Naive thymus-derived CD8-positive, alpha-beta T cell (primary cell): ENCODE measurements at regions not wholly inside any gene's neighbourhood (a gene's known extent, or its start where the extent isn't known, plus 50 kb on each side); places are given as distances from the start of the nearest gene placed in this dataset.

Experiments
- ATAC-seq, 2 donors: fragments of 150-1000 bp; cut with Tn5 transposase in 1 of 2; sonication (Bioruptor Pico), chemical (Tn5 transposase) in 1 of 2; 1 replicate in 1 of 2; 2 replicates in 1 of 2; pipeline ENCODE4 v1.10.0; 2021; ENCODE audit warnings: mild to moderate bottlenecking in 2 of 2, moderate library complexity in 2 of 2
- POLR2A ChIA-PET: fragments of 350-600 bp; sonication (Branson Sonifier 250); formaldehyde crosslinking; loops from one replicate; lab custom pipeline; 2021; ENCODE audit warnings: antibody characterized with exemption; lab: Charles Lee
- DNase-seq, 10 donors: peaks; one replicate each; pipeline versions ENCODE4 v3.0.0 to v3.0.0-alpha.2; 2020 to 2022
- H3K27ac Mint-ChIP-seq, 10 donors: one replicate each; pipeline ENCODE4 v1.8.0; 2020 to 2022; ENCODE audit warnings: mild to moderate bottlenecking in 10 of 10, mixed read lengths in 10 of 10, moderate library complexity in 4 of 10, inconsistent platforms in 1 of 10
- H3K27me3 Mint-ChIP-seq, 5 donors: one replicate each; pipeline ENCODE4 v1.8.0; 2021 to 2022; ENCODE audit warnings: mixed read lengths in 5 of 5
- H3K36me3 Mint-ChIP-seq, 3 donors: one replicate each; pipeline ENCODE4 v1.8.0; 2020 to 2022; ENCODE audit warnings: mixed read lengths in 3 of 3, mild to moderate bottlenecking in 2 of 3, inconsistent platforms in 1 of 3
- H3K4me1 Mint-ChIP-seq, 4 donors: one replicate each; pipeline ENCODE4 v1.8.0; 2021 to 2022; ENCODE audit warnings: mixed read lengths in 4 of 4
- H3K4me3 Mint-ChIP-seq, 10 donors: one replicate each; pipeline ENCODE4 v1.8.0; 2020 to 2022; ENCODE audit warnings: mild to moderate bottlenecking in 10 of 10, mixed read lengths in 10 of 10, moderate library complexity in 6 of 10, inconsistent platforms in 1 of 10
- H3K9me3 Mint-ChIP-seq, 9 donors: one replicate each; pipeline ENCODE4 v1.8.0; 2020 to 2022; ENCODE audit warnings: mixed read lengths in 9 of 9, mild to moderate bottlenecking in 3 of 9, inconsistent platforms in 1 of 9, moderate library complexity in 1 of 9

- H3K27me3 Mint-ChIP-seq, result peaks cover 0 to 26% (median 6%) of the 10 kb centered on the region in 5 donors
- POLR2A ChIA-PET, result no interaction called here
- H3K36me3 Mint-ChIP-seq, result no peaks in the 10 kb centered on the region
- ATAC-seq (no peak), DNase-seq (no peak)
- no peak overlapping the region for H3K4me3 Mint-ChIP-seq
- peaks cover 0 to 21% (median 3%) of the 10 kb centered on the region in 9 donors for H3K9me3 Mint-ChIP-seq
- no peaks in the 10 kb centered on the region for H3K4me1 Mint-ChIP-seq
- H3K27ac Mint-ChIP-seq, result no peak overlapping the region
Observed at GRCh38 chr3:135362889-135363288, 567.8 kb downstream of the EPHB1 start.

DNA sequence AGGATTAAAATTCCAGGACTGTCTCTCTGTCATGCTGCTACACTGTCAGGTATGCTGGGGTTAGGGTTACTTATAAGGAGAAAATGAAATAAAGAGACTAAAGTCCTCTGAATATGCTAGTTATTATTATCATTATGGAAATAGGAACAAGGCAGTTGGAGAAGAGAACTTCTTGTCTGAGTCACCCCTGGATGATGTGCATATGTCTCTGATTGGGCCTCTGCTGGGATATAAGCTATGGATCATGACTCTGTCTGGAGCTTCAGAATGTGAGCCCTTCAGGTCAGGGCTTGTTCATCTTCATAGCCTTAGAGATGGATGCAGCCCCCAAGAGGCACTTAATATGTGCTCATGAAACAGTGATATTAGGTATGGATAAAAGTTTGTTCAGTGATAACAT lies 569.6 kb downstream of the EPHB1 start:
- no peaks in the 10 kb centered on the region for H3K4me1 Mint-ChIP-seq
- no peak overlapping the region for H3K27ac Mint-ChIP-seq
- H3K4me3 Mint-ChIP-seq, result no peak overlapping the region
- ATAC-seq (no peak), DNase-seq (no peak)
- H3K9me3 Mint-ChIP-seq, result peaks cover 0 to 21% (median 3%) of the 10 kb centered on the region in 9 donors
- peaks cover 0 to 26% (median 6%) of the 10 kb centered on the region in 5 donors for H3K27me3 Mint-ChIP-seq
- H3K36me3 Mint-ChIP-seq, result no peaks in the 10 kb centered on the region
- POLR2A ChIA-PET, result no interaction called here

DNA sequence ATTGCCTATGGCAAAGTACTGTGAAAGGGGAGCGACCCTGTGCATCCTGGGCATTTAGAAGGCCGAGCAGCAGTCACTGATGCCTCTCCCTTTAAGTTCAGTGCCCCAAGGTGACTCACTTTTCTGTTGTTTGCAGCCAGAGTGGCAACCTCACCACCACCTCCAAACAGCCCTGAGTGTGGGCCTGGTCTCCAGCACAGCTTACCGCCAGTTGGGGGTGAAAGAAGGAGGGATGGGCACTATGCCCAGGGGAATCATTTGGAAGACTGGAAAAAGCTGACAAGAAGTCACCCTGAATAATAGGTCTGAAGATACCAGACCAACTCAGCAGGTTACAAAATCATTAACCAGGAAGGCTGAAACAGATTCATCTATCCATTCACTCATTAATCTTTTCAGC lies 571.8 kb downstream of the EPHB1 start:
- peaks cover 0 to 13% (median 6%) of the 10 kb centered on the region in 5 donors for H3K27me3 Mint-ChIP-seq
- POLR2A ChIA-PET, result no interaction called here
- H3K4me3 Mint-ChIP-seq, result no peak overlapping the region
- no peaks in the 10 kb centered on the region for H3K36me3 Mint-ChIP-seq
- peaks cover 0 to 21% (median 2%) of the 10 kb centered on the region in 9 donors for H3K9me3 Mint-ChIP-seq
- no peak overlapping the region for H3K27ac Mint-ChIP-seq
- H3K4me1 Mint-ChIP-seq, result no peaks in the 10 kb centered on the region
- no peak for DNase-seq
- ATAC-seq, result no peak

DNA sequence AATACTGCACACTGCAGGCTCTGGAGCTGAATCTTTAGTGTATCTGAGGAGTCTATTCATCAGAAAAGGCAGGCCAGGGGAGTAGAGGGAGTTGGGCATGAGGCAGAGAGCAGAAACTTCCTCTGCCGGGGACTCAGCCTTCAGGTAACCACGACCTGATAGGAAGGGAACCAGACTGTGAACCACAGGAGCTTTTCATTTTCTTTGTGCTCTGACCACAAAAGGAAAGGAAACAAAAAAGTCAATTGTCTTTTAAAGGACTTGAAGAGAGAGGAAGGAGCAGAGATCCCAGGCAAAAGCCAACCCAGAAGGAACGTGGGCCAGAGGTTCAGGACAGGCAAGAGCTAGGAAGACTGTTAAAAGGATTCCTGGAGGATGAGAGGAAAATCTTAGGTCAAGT lies 573.3 kb downstream of the EPHB1 start:
- no peaks in the 10 kb centered on the region for H3K36me3 Mint-ChIP-seq
- POLR2A ChIA-PET, result no interaction called here
- peaks cover 0 to 18% (median 2%) of the 10 kb centered on the region in 9 donors for H3K9me3 Mint-ChIP-seq
- no peaks in the 10 kb centered on the region for H3K4me1 Mint-ChIP-seq
- no peak for ATAC-seq
- H3K27me3 Mint-ChIP-seq, result peaks cover 0 to 8% (median 5%) of the 10 kb centered on the region in 5 donors
- H3K27ac Mint-ChIP-seq, result no peak overlapping the region
- H3K4me3 Mint-ChIP-seq, result no peak overlapping the region
- DNase-seq, result no peak

- Mint-ChIP-seq H3K36me3 (no peaks in the 10 kb centered on the region), H3K9me3 (peaks cover 0 to 14% (median 2%) of the 10 kb centered on the region in 9 donors), H3K27me3 (peaks cover 0 to 4% (median 3%) of the 10 kb centered on the region in 5 donors), H3K4me3 (no peak overlapping the region), H3K27ac (no peak overlapping the region), H3K4me1 (no peaks in the 10 kb centered on the region)
- POLR2A ChIA-PET, result no interaction called here
- no peak for DNase-seq
- no peak for ATAC-seq
Observed at GRCh38 chr3:135368781-135369180, 573.7 kb downstream of the EPHB1 start.

- POLR2A ChIA-PET, result no interaction called here
- ATAC-seq, result no peak
- no peaks in the 10 kb centered on the region for H3K4me1 Mint-ChIP-seq
Observed at GRCh38 chr3:135374571-135374970, 579.5 kb downstream of the EPHB1 start.

DNA sequence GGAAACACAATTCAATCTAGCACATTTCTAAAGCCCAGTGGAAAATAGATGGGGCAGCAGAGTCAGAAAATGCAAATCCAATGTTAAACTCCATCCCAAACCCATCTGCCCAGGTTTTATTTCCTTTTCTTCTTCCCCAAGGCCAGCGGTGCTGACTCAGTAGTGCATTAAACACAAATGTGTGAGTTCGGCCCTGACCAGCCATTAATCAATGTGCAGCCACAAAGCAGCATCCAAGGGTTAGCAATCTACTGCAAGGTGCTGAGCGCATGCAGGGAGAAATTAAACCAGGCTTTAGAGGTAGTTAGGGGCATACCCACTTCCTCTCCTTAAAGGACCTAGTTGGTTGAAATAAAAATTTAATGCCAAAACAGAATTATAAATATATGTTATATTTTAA lies 583.3 kb upstream of the PPP2R3A start:
- Mint-ChIP-seq H3K36me3 (no peaks in the 10 kb centered on the region), H3K27me3 (peaks cover 0 to 23% (median 0%) of the 10 kb centered on the region in 5 donors), H3K4me3 (no peak overlapping the region), H3K27ac (no peak overlapping the region), H3K9me3 (peaks cover 0 to 14% (median 2%) of the 10 kb centered on the region in 9 donors), H3K4me1 (no peaks in the 10 kb centered on the region)
- DNase-seq (no peak), ATAC-seq (no peak)
- POLR2A ChIA-PET, result no interaction called here

More at GRCh38 chr3:135374571-135374970, 579.5 kb downstream of the EPHB1 start:
- Mint-ChIP-seq H3K9me3 (peaks cover 0 to 20% (median 4%) of the 10 kb centered on the region in 9 donors), H3K4me3 (no peak overlapping the region), H3K27ac (no peak overlapping the region), H3K36me3 (no peaks in the 10 kb centered on the region), H3K27me3 (peaks cover 0 to 5% (median 0%) of the 10 kb centered on the region in 5 donors)
- no peak for DNase-seq

GRCh38 chr3:135382621-135383020 lies 582.9 kb upstream of the PPP2R3A start:
- POLR2A ChIA-PET, result no interaction called here
- peaks cover 0 to 23% (median 0%) of the 10 kb centered on the region in 5 donors for H3K27me3 Mint-ChIP-seq
- no peaks in the 10 kb centered on the region for H3K4me1 Mint-ChIP-seq
- H3K4me3 Mint-ChIP-seq, result no peak overlapping the region
- no peak for DNase-seq
- H3K27ac Mint-ChIP-seq, result no peak overlapping the region
- no peak for ATAC-seq
- no peaks in the 10 kb centered on the region for H3K36me3 Mint-ChIP-seq
- peaks cover 0 to 14% (median 2%) of the 10 kb centered on the region in 9 donors for H3K9me3 Mint-ChIP-seq

- Mint-ChIP-seq H3K27ac (no peak overlapping the region), H3K9me3 (peaks cover 0 to 14% (median 3%) of the 10 kb centered on the region in 9 donors), H3K36me3 (no peaks in the 10 kb centered on the region), H3K4me1 (no peaks in the 10 kb centered on the region), H3K4me3 (no peak overlapping the region), H3K27me3 (peaks cover 0 to 23% (median 0%) of the 10 kb centered on the region in 5 donors)
- no peak for ATAC-seq
- POLR2A ChIA-PET, result no interaction called here
- no peak for DNase-seq
Observed at GRCh38 chr3:135383301-135383700, 582.2 kb upstream of the PPP2R3A start.

GRCh38 chr3:135392151-135392550 lies 573.4 kb upstream of the PPP2R3A start:
- Mint-ChIP-seq H3K27me3 (no peaks in the 10 kb centered on the region), H3K4me1 (no peaks in the 10 kb centered on the region), H3K36me3 (peaks cover 0 to 7% (median 0%) of the 10 kb centered on the region in 3 donors), H3K9me3 (peaks cover 6 to 50% (median 21%) of the 10 kb centered on the region in 9 donors), H3K27ac (no peak overlapping the region), H3K4me3 (no peak overlapping the region)
- POLR2A ChIA-PET, result no interaction called here
- no peak for ATAC-seq
- DNase-seq, result no peak

- POLR2A ChIA-PET, result no interaction called here
- no peak overlapping the region for H3K27ac Mint-ChIP-seq
- peaks cover 8 to 58% (median 22%) of the 10 kb centered on the region in 9 donors for H3K9me3 Mint-ChIP-seq
- H3K27me3 Mint-ChIP-seq, result no peaks in the 10 kb centered on the region
- DNase-seq (no peak), ATAC-seq (no peak)
- H3K36me3 Mint-ChIP-seq, result peaks cover 0 to 7% (median 0%) of the 10 kb centered on the region in 3 donors
- no peak overlapping the region for H3K4me3 Mint-ChIP-seq
- H3K4me1 Mint-ChIP-seq, result no peaks in the 10 kb centered on the region
Observed at GRCh38 chr3:135393159-135393558, 572.4 kb upstream of the PPP2R3A start.

- peaks cover 0 to 1% (median 0%) of the 10 kb centered on the region in 5 donors for H3K27me3 Mint-ChIP-seq
- peaks cover 7 to 57% (median 20%) of the 10 kb centered on the region in 9 donors for H3K9me3 Mint-ChIP-seq
- H3K36me3 Mint-ChIP-seq, result peaks cover 0 to 11% (median 0%) of the 10 kb centered on the region in 3 donors
- ATAC-seq, result no peak
- no peaks in the 10 kb centered on the region for H3K4me1 Mint-ChIP-seq
- H3K4me3 Mint-ChIP-seq, result no peak overlapping the region
- no peak overlapping the region for H3K27ac Mint-ChIP-seq
- POLR2A ChIA-PET, result no interaction called here
- DNase-seq, result no peak
Observed at GRCh38 chr3:135393898-135394525, 571.5 kb upstream of the PPP2R3A start.

- no peak for ATAC-seq
- Mint-ChIP-seq H3K36me3 (no peaks in the 10 kb centered on the region), H3K27ac (no peak overlapping the region), H3K9me3 (peaks cover 0 to 1% (median 0%) of the 10 kb centered on the region in 9 donors), H3K4me1 (no peaks in the 10 kb centered on the region), H3K27me3 (peaks cover 0 to 3% (median 0%) of the 10 kb centered on the region in 5 donors), H3K4me3 (no peak overlapping the region)
- DNase-seq, result no peak
- POLR2A ChIA-PET, result no interaction called here
Observed at GRCh38 chr3:135412475-135412874, 553.1 kb upstream of the PPP2R3A start.

- peaks cover 0 to 1% (median 0%) of the 10 kb centered on the region in 9 donors for H3K9me3 Mint-ChIP-seq
- no peak for ATAC-seq
- peaks cover 0 to 1% (median 0%) of the 10 kb centered on the region in 5 donors for H3K27me3 Mint-ChIP-seq
- H3K4me3 Mint-ChIP-seq, result no peak overlapping the region
- H3K27ac Mint-ChIP-seq, result no peak overlapping the region
- no peaks in the 10 kb centered on the region for H3K4me1 Mint-ChIP-seq
- POLR2A ChIA-PET, result no interaction called here
- no peaks in the 10 kb centered on the region for H3K36me3 Mint-ChIP-seq
- DNase-seq, result no peak
Observed at GRCh38 chr3:135416182-135416581, 549.3 kb upstream of the PPP2R3A start.
